Chondrocyte (in vitro differentiated cells): ENCODE measurements at regions not wholly inside any gene's neighbourhood (a gene's known extent, or its start where the extent isn't known, plus 50 kb on each side); places are given as distances from the start of the nearest gene placed in this dataset.

Source experiments
- DNase-seq: peaks from one replicate; pipeline ENCODE4 v3.0.0; 2021; ENCODE audit warnings: mixed read lengths, low spot score
- H3K27ac Mint-ChIP-seq: one replicate; pipeline ENCODE4 v1.8.0; 2021; ENCODE audit warnings: mild to moderate bottlenecking, moderate library complexity, mixed read lengths; ENCODE audit not compliant: unreplicated experiment
- H3K27me3 Mint-ChIP-seq: 2 replicates; pipeline ENCODE4 v1.8.0; 2021; ENCODE audit warnings: low read depth, mixed read lengths
- H3K36me3 Mint-ChIP-seq: 2 replicates; pipeline ENCODE4 v1.8.0; 2021; ENCODE audit warnings: low read depth, mixed read lengths
- H3K4me1 Mint-ChIP-seq: 2 replicates; pipeline ENCODE4 v1.8.0; 2021; ENCODE audit warnings: low read depth, mild to moderate bottlenecking, mixed read lengths
- H3K4me3 Mint-ChIP-seq: one replicate; pipeline ENCODE4 v1.8.0; 2021; ENCODE audit warnings: mild to moderate bottlenecking, moderate library complexity, mixed read lengths; ENCODE audit not compliant: unreplicated experiment
- H3K9me3 Mint-ChIP-seq: 2 replicates; pipeline ENCODE4 v1.8.0; 2021; ENCODE audit warnings: low read depth, mixed read lengths
- CTCF ChIP-seq: fragments of 200-600 bp; sonication (generic); IDR thresholded peaks from 2 replicates; pipeline ENCODE4 v1.5.0; 2021; ENCODE audit warnings: antibody characterized with exemption, mild to moderate bottlenecking, moderate library complexity

- Mint-ChIP-seq H3K27me3 (no peaks in the 10 kb centered on the region), H3K27ac (no peak overlapping the region)
- TF ChIP-seq CTCF, result no peak
Observed at GRCh38 chr21:15254111-15254510, 189.3 kb upstream of the NRIP1 start.

GRCh38 chr21:15255261-15255660 is 190.5 kb upstream of the NRIP1 start:
- no peak for DNase-seq
- Mint-ChIP-seq H3K27ac (no peak overlapping the region), H3K4me1 (peaks cover 5% of the 10 kb centered on the region), H3K27me3 (no peaks in the 10 kb centered on the region), H3K9me3 (no peaks in the 10 kb centered on the region), H3K36me3 (no peaks in the 10 kb centered on the region), H3K4me3 (no peak overlapping the region)
- TF ChIP-seq CTCF, result no peak

More at GRCh38 chr21:15254111-15254510, 189.3 kb upstream of the NRIP1 start:
- Mint-ChIP-seq H3K36me3 (no peaks in the 10 kb centered on the region), H3K9me3 (no peaks in the 10 kb centered on the region), H3K4me3 (no peak overlapping the region), H3K4me1 (peaks cover 16% of the 10 kb centered on the region)
- no peak for DNase-seq

GRCh38 chr21:15255763-15256162 is 191.0 kb upstream of the NRIP1 start:
- Mint-ChIP-seq H3K9me3 (no peaks in the 10 kb centered on the region), H3K36me3 (no peaks in the 10 kb centered on the region), H3K4me1 (peaks cover under 1% of the 10 kb centered on the region), H3K27ac (no peak overlapping the region), H3K4me3 (no peak overlapping the region), H3K27me3 (no peaks in the 10 kb centered on the region)
- TF ChIP-seq CTCF, result no peak
- DNase-seq, result no peak

GRCh38 chr21:15256996-15257395 is 192.2 kb upstream of the NRIP1 start:
- H3K9me3 Mint-ChIP-seq, result no peaks in the 10 kb centered on the region
- no peak overlapping the region for H3K27ac Mint-ChIP-seq
- no peak for TF ChIP-seq CTCF
- DNase-seq, result no peak
- no peaks in the 10 kb centered on the region for H3K27me3 Mint-ChIP-seq
- H3K36me3 Mint-ChIP-seq, result no peaks in the 10 kb centered on the region
- no peak overlapping the region for H3K4me3 Mint-ChIP-seq
- H3K4me1 Mint-ChIP-seq, result no peaks in the 10 kb centered on the region

GRCh38 chr21:15257646-15258045 is 192.8 kb upstream of the NRIP1 start:
- Mint-ChIP-seq H3K27ac (no peak overlapping the region), H3K4me3 (no peak overlapping the region), H3K4me1 (no peaks in the 10 kb centered on the region), H3K27me3 (no peaks in the 10 kb centered on the region), H3K9me3 (no peaks in the 10 kb centered on the region), H3K36me3 (no peaks in the 10 kb centered on the region)
- DNase-seq, result no peak
- TF ChIP-seq CTCF, result no peak
